ENCODE measurements at regions not wholly inside any gene's neighbourhood (a gene's known extent, or its start where the extent isn't known, plus 50 kb on each side); places are given as distances from the start of the nearest gene placed in this dataset.

DNA sequence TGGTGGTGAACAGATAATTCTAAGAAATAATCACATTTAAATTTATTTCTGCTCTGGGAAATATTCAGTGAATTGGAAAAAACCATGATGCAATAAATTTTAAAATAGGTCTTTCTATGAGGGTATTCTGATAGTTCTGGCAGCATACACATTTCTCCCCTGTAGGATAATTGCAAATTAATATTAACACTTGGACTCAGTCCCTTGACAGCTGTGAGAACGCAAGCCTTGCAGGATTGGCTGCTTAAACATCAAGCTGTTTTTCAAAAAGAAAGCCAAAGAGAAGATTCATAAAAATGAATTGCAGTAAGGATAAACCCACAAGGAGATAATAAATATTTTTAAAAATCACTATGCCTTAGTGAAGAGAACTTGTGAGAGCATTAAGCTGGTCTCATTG is 180.0 kb downstream of the MTRR start:
- TF ChIP-seq POLR2A (IDR thresholded peaks at IDR 0.05) = no peak
- TF ChIP-seq, protein P1, sequence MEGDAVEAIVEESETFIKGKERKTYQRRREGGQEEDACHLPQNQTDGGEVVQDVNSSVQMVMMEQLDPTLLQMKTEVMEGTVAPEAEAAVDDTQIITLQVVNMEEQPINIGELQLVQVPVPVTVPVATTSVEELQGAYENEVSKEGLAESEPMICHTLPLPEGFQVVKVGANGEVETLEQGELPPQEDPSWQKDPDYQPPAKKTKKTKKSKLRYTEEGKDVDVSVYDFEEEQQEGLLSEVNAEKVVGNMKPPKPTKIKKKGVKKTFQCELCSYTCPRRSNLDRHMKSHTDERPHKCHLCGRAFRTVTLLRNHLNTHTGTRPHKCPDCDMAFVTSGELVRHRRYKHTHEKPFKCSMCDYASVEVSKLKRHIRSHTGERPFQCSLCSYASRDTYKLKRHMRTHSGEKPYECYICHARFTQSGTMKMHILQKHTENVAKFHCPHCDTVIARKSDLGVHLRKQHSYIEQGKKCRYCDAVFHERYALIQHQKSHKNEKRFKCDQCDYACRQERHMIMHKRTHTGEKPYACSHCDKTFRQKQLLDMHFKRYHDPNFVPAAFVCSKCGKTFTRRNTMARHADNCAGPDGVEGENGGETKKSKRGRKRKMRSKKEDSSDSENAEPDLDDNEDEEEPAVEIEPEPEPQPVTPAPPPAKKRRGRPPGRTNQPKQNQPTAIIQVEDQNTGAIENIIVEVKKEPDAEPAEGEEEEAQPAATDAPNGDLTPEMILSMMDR (IDR thresholded peaks at IDR 0.05) = no peak

Measured in lower leg skin (tissue), 3 donors.